ENCODE measurements at regions not wholly inside any gene's neighbourhood (a gene's known extent, or its start where the extent isn't known, plus 50 kb on each side); places are given as distances from the start of the nearest gene placed in this dataset.
"Not testable (repeated sequence)": the region's sequence is repeated elsewhere in the genome, so short reads cannot be mapped to it uniquely, and the experiment has no call there.

DNA sequence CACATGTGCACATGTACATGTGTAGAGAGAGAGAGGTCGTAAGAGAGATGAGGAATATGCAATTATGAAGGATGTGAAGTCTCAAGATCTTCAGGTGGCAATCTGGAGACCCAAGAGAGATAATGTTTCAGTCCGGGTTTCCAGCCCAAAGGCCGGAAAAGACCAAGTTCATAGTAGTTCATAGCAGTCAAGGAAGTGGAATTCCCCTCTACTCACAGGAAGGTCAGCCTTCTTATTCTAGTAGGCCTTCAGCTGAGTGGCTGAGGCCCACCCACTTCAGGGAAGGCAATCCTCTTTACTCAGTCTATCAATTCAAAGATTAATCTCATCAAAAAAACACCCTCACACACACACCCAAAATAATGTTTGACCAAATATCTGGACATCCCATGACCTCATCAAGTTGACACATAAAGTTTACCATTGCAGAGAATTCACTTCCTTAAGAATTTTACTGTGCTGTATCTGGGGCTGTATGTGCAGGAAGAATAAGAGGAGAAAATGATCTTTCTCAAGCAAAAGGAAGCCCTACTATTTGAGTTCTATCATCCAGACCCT, 114.6 kb downstream of the TNFSF18 start:
- no peaks in the 10 kb centered on the region for H3K27me3 Mint-ChIP-seq
- H3K4me1 Mint-ChIP-seq (ENCODE audit: low read depth in 2 of 2) = peaks cover 8 to 11% of the 10 kb centered on the region in 2 donors
- DNase-seq (no peak), ATAC-seq (replicated peaks) (no peak)
- no peaks in the 10 kb centered on the region for H3K36me3 Mint-ChIP-seq (ENCODE audit: insufficient read depth)
- H3K27ac Mint-ChIP-seq = no peak overlapping the region
- no peak overlapping the region for H3K4me3 Mint-ChIP-seq
- no peaks in the 10 kb centered on the region for H3K9me3 Mint-ChIP-seq

DNA sequence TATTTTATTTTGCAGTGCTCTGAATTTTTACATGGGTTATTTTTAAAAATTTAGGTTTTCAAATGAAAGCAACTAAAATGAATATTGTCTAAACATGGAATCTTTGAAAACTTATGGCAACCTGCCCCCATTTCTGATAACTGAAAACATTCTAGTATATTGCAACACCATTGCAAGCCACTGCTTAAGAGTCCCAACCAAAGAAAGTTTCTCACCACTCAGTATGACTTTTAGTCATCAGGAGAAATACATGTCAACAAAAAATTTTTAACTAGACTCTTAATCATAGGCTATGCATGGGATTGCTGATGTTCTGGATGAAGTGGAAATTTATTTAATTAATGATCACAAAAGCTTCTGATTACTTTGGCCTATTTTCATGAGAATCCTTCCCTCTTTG, 112.1 kb downstream of the TNFSF18 start:
- H3K4me1 Mint-ChIP-seq (ENCODE audit: low read depth in 2 of 2) = peaks cover 6 to 9% of the 10 kb centered on the region in 2 donors
- no peak overlapping the region for H3K4me3 Mint-ChIP-seq
- H3K27ac Mint-ChIP-seq = no peak overlapping the region
- no peaks in the 10 kb centered on the region for H3K36me3 Mint-ChIP-seq (ENCODE audit: insufficient read depth)
- H3K9me3 Mint-ChIP-seq = peaks cover 0 to 6% of the 10 kb centered on the region in 2 donors
- no peaks in the 10 kb centered on the region for H3K27me3 Mint-ChIP-seq
- DNase-seq = no peak
- ATAC-seq (replicated peaks) = no peak

DNA sequence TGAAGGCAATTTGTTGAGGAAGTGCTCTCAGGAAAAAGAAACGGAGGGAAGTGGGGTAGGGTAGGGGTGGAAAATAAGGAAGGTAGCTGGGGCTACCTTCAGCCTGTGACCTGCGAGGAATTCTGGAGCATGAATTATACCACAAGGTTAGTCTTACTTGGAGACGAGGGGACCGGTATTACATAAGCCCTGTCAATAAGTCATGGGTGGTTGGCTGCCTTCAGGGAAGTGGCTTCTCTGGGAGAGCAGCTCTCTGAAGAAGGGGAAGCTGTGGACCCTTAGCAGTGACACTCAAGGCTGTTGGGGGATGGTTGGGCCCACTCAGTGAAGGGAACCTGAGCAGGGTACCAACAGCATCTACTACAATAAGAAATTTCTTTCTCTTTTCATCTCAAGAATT, 111.3 kb downstream of the TNFSF18 start:
- Mint-ChIP-seq H3K36me3 (ENCODE audit: insufficient read depth) (no peaks in the 10 kb centered on the region), H3K4me3 (no peak overlapping the region), H3K4me1 (ENCODE audit: low read depth in 2 of 2) (peaks cover 0 to 3% of the 10 kb centered on the region in 2 donors), H3K27me3 (no peaks in the 10 kb centered on the region), H3K27ac (no peak overlapping the region), H3K9me3 (peaks cover 0 to 6% of the 10 kb centered on the region in 2 donors)
- ATAC-seq (replicated peaks) (no peak), DNase-seq (no peak)

DNA sequence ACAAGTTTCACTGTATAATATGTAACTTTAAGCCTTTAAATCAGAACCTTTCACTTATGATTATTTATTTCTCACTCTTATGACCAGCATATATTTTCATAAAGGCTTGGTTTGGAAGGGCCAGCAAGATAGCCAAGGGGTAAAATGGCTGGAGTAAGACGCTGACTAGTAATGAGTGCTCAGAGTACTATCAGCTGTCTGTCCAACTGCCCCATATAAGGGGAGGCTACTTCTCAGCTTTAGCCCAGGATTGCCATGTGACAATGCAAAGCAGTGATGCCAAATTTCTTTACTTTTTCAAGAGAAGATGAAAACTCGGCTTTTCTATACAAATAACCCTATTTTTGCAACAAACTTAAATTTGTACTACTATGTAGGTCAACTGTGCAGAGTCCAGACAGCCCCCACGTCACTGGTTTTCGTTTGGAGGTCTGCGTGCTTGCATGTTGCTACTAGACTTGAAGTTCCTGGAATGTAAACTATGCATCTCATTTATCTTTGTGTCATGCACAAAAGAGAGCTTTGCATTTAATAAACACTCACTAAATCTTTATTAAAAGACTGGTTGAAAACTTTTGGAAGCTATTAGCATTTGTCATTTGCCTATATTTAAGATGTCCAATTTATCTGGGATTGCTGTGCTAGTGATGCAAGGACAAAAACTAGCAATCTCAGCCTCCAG, 110.4 kb downstream of the TNFSF18 start:
- no peak for ATAC-seq (replicated peaks)
- peaks cover 0 to 3% of the 10 kb centered on the region in 2 donors for H3K4me1 Mint-ChIP-seq (ENCODE audit: low read depth in 2 of 2)
- peaks cover 0 to 6% of the 10 kb centered on the region in 2 donors for H3K9me3 Mint-ChIP-seq
- no peak overlapping the region for H3K4me3 Mint-ChIP-seq
- no peaks in the 10 kb centered on the region for H3K36me3 Mint-ChIP-seq (ENCODE audit: insufficient read depth)
- no peak for DNase-seq
- H3K27ac Mint-ChIP-seq = no peak overlapping the region
- no peaks in the 10 kb centered on the region for H3K27me3 Mint-ChIP-seq

DNA sequence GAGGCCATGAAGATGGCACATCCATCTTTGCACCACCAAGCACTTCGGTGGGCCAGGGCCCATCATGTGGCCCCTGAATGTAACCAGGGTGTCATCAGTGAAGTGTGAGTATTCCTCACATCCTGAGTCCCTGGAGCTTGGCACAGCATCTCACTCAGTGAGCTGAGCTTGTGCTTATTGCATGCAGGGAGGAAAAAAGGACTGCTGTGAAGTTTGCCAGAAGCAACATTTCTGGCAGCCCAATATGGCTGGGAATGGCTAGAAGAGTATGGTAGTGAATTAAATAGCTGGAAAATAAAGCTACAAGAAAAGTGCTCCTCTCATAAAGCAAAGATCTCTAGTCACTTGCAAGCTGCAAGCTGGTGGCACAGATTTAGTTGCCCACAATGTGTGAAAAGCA, 109.3 kb downstream of the TNFSF18 start:
- Mint-ChIP-seq H3K9me3 (peaks cover 0 to 6% of the 10 kb centered on the region in 2 donors), H3K27ac (no peak overlapping the region), H3K27me3 (no peaks in the 10 kb centered on the region), H3K4me3 (no peak overlapping the region), H3K36me3 (ENCODE audit: insufficient read depth) (no peaks in the 10 kb centered on the region), H3K4me1 (ENCODE audit: low read depth in 2 of 2) (no peaks in the 10 kb centered on the region)
- DNase-seq = no peak
- no peak for ATAC-seq (replicated peaks)

DNA sequence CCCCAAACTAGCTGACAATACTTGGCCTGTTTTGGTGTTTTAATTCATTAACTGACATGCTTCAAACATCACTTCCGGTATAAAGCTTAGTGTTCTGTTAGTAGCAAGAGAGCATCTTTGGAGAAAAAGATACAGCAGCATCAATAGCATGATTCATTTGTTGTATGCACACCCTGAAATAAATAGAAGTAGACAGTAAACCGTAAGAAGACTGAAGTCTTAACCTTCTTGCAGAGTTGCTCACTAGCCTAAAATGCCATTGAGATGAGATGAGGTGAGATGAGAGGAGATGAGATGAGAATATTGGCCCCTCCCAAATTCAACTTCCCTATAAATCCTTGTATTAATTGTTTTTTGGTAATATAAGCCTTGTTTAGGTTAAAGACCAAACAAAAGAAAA, 108.8 kb downstream of the TNFSF18 start:
- Mint-ChIP-seq H3K4me1 (ENCODE audit: low read depth in 2 of 2) (peaks cover 0 to 1% of the 10 kb centered on the region in 2 donors), H3K36me3 (ENCODE audit: insufficient read depth) (no peaks in the 10 kb centered on the region), H3K9me3 (peaks cover 0 to 6% of the 10 kb centered on the region in 2 donors), H3K27me3 (no peaks in the 10 kb centered on the region), H3K27ac (no peak overlapping the region), H3K4me3 (no peak overlapping the region)
- ATAC-seq (replicated peaks) = no peak
- DNase-seq = no peak

DNA sequence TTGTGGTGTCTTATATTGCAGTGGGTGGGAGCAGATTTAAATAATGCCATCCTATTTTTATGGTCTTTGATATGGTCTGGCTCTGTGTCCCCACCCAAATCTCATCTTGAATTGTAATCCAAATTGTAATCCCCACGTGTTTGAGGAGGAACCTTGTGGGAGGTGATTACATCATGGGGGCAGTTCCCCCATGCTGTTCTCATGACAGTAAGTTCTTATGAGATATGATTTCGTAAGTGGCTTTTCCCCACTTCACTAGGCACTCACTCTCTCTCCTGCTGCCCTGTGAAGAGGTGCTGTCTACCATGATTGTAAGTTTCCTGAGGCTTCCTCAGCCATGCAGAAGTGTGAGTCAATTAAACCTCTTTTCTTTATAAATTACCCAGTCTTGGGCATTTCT, 107.6 kb downstream of the TNFSF18 start:
- H3K9me3 Mint-ChIP-seq; H3K4me3 Mint-ChIP-seq; DNase-seq; H3K27me3 Mint-ChIP-seq; H3K4me1 Mint-ChIP-seq (ENCODE audit: low read depth in 2 of 2); H3K36me3 Mint-ChIP-seq (ENCODE audit: insufficient read depth); H3K27ac Mint-ChIP-seq; ATAC-seq (replicated peaks): not testable (repeated sequence)

DNA sequence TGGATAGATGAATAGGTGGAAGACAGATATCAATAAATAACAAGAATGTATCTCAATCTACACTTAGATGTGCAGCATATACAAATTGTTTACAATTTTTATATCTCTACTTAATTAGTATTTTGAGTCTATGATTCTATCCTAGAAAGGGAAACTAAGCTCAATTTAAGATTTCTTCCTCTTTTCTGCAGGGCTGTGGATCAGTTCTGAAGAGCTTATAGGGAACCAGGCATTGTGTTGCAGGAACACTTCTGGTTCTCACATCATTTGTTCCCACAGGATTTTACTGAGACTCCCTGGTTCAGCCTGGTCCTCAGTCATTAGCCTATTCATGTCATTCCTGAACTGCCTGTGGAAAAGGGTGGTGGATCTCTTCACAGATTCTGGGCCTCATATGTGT, 105.8 kb downstream of the TNFSF18 start:
- H3K27me3 Mint-ChIP-seq = no peaks in the 10 kb centered on the region
- ATAC-seq (replicated peaks) (no peak), DNase-seq (no peak)
- no peak overlapping the region for H3K27ac Mint-ChIP-seq
- H3K4me1 Mint-ChIP-seq (ENCODE audit: low read depth in 2 of 2) = peaks cover 4 to 5% of the 10 kb centered on the region in 2 donors
- peaks cover 0 to 6% of the 10 kb centered on the region in 2 donors for H3K9me3 Mint-ChIP-seq
- H3K36me3 Mint-ChIP-seq (ENCODE audit: insufficient read depth) = no peaks in the 10 kb centered on the region
- no peak overlapping the region for H3K4me3 Mint-ChIP-seq

DNA sequence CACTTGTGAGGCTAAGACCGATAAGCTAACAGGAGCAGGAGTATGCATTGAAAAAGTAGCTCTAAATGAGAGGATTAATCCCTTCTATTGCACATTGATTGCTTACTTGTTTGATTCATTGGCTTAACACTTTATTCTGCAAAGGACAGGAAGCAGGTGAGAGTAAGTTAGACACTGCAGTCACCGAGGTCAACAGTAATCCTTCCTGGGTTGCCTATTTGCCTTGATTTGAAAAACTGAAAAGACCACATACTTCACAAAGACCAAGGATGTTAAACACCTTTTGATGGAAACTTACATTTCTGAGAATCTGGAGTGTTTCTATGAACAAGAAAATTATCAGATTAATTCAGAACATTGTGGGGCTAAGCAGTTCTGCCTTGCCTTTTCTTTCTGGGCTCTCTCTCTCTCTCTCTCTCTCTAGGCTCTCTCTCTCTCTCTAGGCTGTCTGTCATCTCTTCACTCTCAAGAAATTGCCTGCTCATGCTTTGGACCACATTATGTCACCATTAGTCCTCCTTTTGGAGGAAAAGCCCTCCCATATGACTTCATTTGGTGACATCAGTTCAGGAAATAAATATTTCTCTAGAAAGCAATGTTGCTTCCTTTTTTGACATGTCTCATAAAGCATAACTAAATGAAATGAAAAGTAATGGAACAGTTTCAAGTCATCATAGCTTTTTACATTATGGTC, 103.8 kb downstream of the TNFSF18 start:
- peaks cover 0 to 2% of the 10 kb centered on the region in 2 donors for H3K27me3 Mint-ChIP-seq
- no peak overlapping the region for H3K27ac Mint-ChIP-seq
- H3K4me3 Mint-ChIP-seq = no peak overlapping the region
- peaks cover 0 to 6% of the 10 kb centered on the region in 2 donors for H3K9me3 Mint-ChIP-seq
- ATAC-seq (replicated peaks) = no peak
- no peaks in the 10 kb centered on the region for H3K36me3 Mint-ChIP-seq (ENCODE audit: insufficient read depth)
- peaks cover 4 to 5% of the 10 kb centered on the region in 2 donors for H3K4me1 Mint-ChIP-seq (ENCODE audit: low read depth in 2 of 2)
- DNase-seq = no peak

DNA sequence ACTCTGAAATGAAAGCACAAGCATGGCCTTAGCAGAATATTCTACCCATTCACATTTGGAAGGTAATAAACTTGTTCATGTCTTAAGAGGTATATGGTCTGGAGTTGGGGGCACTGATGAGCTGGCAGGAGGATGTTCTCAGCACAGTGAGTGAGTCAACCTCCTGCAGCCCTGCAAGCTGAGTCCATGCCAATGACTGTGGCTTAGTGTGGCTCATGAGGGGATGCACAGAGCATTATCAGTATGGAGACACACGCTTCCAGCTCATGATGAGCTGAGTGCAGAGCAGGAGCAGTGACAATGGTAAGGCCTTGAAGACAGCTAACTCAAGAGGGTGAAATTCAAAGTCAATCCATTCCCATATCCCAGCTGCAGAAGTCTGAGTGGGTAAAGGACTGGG, 102.3 kb downstream of the TNFSF18 start:
- H3K9me3 Mint-ChIP-seq = peaks cover 0 to 2% of the 10 kb centered on the region in 2 donors
- peaks cover 0 to 11% of the 10 kb centered on the region in 2 donors for H3K27me3 Mint-ChIP-seq
- no peak for ATAC-seq (replicated peaks)
- no peak overlapping the region for H3K4me3 Mint-ChIP-seq
- no peak overlapping the region for H3K27ac Mint-ChIP-seq
- H3K36me3 Mint-ChIP-seq (ENCODE audit: insufficient read depth) = no peaks in the 10 kb centered on the region
- H3K4me1 Mint-ChIP-seq (ENCODE audit: low read depth in 2 of 2) = peaks cover 4 to 5% of the 10 kb centered on the region in 2 donors
- DNase-seq = no peak

DNA sequence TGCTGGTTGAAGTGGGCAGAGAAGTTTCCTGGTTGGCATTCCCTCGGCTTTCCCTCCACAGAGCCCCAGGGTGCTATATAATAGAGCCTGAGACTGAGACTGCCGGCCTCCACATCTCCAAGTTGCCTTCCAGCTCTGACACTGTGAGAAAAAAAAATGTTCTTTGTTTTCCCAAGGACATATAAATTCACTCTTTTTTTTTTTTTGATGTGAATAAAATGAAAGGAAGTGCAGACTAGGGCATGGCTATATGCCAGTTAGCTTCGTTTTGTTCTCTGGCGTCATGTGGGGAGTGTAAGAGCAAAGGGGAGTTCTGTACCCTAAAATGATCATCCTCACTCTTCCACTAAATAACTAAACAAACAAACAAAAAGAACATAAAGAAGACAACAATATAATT, 101.6 kb downstream of the TNFSF18 start:
- no peak for ATAC-seq (replicated peaks)
- Mint-ChIP-seq H3K36me3 (ENCODE audit: insufficient read depth) (no peaks in the 10 kb centered on the region), H3K4me1 (ENCODE audit: low read depth in 2 of 2) (peaks cover 4 to 5% of the 10 kb centered on the region in 2 donors), H3K9me3 (no peaks in the 10 kb centered on the region), H3K4me3 (no peak overlapping the region), H3K27me3 (peaks cover 0 to 11% of the 10 kb centered on the region in 2 donors), H3K27ac (no peak overlapping the region)
- DNase-seq = no peak

DNA sequence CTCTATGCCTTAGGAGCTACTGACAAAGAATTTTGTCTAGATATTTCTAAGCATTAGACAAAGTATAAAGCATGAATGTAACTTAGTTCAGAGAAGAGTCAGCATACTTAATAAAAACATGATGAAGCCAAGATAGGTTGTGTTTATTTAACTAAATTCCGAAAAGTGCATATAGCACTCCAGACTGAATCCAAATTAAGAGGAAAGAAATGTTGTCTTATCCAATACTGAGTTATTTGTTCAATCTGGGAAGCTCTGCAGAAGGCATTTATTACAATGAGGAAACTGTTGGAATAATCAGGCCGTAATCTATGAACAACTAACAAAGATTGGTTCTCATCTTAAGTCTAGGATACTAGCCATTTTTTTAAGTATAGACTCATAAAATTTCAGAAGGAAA, 100.2 kb downstream of the TNFSF18 start:
- no peak overlapping the region for H3K4me3 Mint-ChIP-seq
- H3K27me3 Mint-ChIP-seq = peaks cover 0 to 11% of the 10 kb centered on the region in 2 donors
- H3K9me3 Mint-ChIP-seq = no peaks in the 10 kb centered on the region
- H3K36me3 Mint-ChIP-seq (ENCODE audit: insufficient read depth) = no peaks in the 10 kb centered on the region
- peaks cover 4 to 5% of the 10 kb centered on the region in 2 donors for H3K4me1 Mint-ChIP-seq (ENCODE audit: low read depth in 2 of 2)
- DNase-seq = no peak
- no peak for ATAC-seq (replicated peaks)
- no peak overlapping the region for H3K27ac Mint-ChIP-seq

DNA sequence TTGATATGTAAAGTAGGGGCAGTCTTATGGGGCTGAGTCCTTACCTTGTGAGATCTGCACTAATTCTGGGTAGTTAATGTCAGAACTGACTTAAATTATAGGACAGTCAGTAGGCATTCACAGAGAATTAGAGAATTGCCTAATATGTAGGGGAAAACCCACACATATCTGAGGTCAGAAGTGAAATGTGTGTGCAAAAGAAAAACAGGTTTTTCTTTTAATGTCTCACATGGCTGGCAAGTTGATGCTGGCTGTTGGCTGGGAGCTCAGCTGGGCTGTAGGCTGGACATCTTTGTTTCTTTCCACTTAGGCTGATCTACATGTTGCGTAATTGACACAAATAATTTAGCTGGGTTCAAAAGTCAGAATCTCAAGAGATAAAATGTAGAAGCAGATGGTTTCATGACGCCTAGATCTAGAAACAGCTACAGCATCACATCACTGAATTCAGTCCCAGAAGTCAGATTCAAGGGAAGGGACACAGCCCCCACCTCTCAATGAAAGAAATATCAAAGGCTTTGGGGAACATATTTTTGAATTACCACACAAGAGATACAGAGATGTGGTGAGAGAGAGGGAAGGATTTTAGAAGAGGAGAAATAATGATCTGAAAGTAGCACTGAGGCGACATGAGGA, 98.9 kb downstream of the TNFSF18 start:
- Mint-ChIP-seq H3K9me3 (no peaks in the 10 kb centered on the region), H3K27me3 (peaks cover 0 to 11% of the 10 kb centered on the region in 2 donors), H3K4me1 (ENCODE audit: low read depth in 2 of 2) (peaks cover 4% of the 10 kb centered on the region in 2 donors), H3K36me3 (ENCODE audit: insufficient read depth) (no peaks in the 10 kb centered on the region), H3K4me3 (no peak overlapping the region), H3K27ac (no peak overlapping the region)
- no peak for ATAC-seq (replicated peaks)
- DNase-seq = no peak

Measured in effector memory CD8-positive, alpha-beta T cell (primary cell).